Hepatocyte (in vitro differentiated cells): ENCODE measurements at regions not wholly inside any gene's neighbourhood (a gene's known extent, or its start where the extent isn't known, plus 50 kb on each side); places are given as distances from the start of the nearest gene placed in this dataset.

Source experiments
- CTCF ChIP-seq: fragments of 200-600 bp; sonication (generic); IDR thresholded peaks from 2 replicates; pipeline ENCODE4 v1.5.1; 2016; ENCODE audit warnings: antibody characterized with exemption, mild to moderate bottlenecking; ENCODE audit not compliant: poor library complexity
- EZH2 ChIP-seq: fragments of 200-600 bp; sonication (generic); IDR thresholded peaks from 2 replicates; pipeline ENCODE4 v1.6.1; 2016; ENCODE audit warnings: antibody characterized with exemption, mild to moderate bottlenecking, borderline replicate concordance

- TF ChIP-seq CTCF (no peak), EZH2 (no peak)
Measured at GRCh38 chr18:5720132-5720531, 175.2 kb downstream of the TMEM200C start.
